ENCODE measurements at regions not wholly inside any gene's neighbourhood (a gene's known extent, or its start where the extent isn't known, plus 50 kb on each side); places are given as distances from the start of the nearest gene placed in this dataset.

GRCh38 chr12:58051378-58051777 lies 110.0 kb downstream of the ATP23 start:
- intact Hi-C loops (cut with DNase I, micrococcal nuclease), result no loop called here
- Histone ChIP-seq H3K4me1 (ENCODE audit: low read depth) (no peaks in the 10 kb centered on the region), H3K36me3 (ENCODE audit: low read depth) (no peaks in the 10 kb centered on the region), H3K4me3 (no peak overlapping the region), H3K9me3 (peaks cover 8% of the 10 kb centered on the region)
- no peak for ATAC-seq
- TF ChIP-seq CTCF (IDR thresholded peaks at IDR 0.05), result no peak
- DNase-seq, result no peak

DNA sequence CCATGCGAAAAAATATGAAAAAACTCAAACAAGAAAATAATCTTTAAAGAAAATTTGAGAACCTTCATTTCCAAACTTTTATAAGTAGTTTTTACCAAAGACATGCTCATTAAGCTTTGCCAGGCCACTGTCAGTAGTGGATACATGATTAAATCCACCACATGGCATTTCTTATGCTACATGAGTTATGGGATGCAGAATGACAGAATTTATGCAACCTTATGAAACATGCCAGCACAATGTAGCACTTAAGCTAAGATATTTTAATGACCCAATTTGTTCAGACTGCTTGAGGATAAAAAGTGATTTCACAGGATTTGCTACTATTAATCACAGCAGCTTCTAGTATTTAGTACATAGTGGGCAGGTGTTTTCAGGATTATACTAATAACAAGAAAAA lies 123.3 kb downstream of the ATP23 start:
- DNase-seq (no peak), ATAC-seq (no peak)
- H3K9me3 ChIP-seq, result no peaks in the 10 kb centered on the region
- H3K36me3 ChIP-seq (ENCODE audit: low read depth), result no peaks in the 10 kb centered on the region
- intact Hi-C loops (cut with DNase I, micrococcal nuclease), result no loop called here
- TF ChIP-seq CTCF (IDR thresholded peaks at IDR 0.05), result no peak
- peaks cover 12% of the 10 kb centered on the region for H3K4me1 ChIP-seq (ENCODE audit: low read depth)
- H3K4me3 ChIP-seq, result no peak overlapping the region

DNA sequence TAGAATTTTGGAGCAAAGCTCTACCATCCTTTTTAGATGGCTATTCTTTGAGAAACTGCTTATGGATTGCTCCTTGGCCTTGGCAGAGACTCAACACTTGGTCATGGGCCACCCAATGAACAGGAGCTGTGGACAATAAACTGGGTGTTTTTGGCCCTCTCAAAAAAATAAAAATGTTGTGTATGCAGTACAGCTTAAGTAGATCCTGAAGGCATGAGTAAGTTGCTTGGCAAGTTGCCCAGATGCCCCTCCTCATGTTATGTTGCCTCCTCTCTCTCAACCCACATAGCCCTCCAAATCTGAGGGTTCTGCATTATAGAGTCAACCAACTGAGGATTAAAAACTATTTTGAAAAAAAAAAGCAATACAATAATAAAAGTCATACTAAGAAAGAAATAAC lies 124.9 kb downstream of the ATP23 start:
- H3K4me3 ChIP-seq, result no peak overlapping the region
- peaks cover 16% of the 10 kb centered on the region for H3K4me1 ChIP-seq (ENCODE audit: low read depth)
- DNase-seq (no peak), ATAC-seq (no peak)
- intact Hi-C loops (cut with DNase I, micrococcal nuclease), result no loop called here
- TF ChIP-seq CTCF (IDR thresholded peaks at IDR 0.05), result no peak
- H3K9me3 ChIP-seq, result no peaks in the 10 kb centered on the region
- no peaks in the 10 kb centered on the region for H3K36me3 ChIP-seq (ENCODE audit: low read depth)

DNA sequence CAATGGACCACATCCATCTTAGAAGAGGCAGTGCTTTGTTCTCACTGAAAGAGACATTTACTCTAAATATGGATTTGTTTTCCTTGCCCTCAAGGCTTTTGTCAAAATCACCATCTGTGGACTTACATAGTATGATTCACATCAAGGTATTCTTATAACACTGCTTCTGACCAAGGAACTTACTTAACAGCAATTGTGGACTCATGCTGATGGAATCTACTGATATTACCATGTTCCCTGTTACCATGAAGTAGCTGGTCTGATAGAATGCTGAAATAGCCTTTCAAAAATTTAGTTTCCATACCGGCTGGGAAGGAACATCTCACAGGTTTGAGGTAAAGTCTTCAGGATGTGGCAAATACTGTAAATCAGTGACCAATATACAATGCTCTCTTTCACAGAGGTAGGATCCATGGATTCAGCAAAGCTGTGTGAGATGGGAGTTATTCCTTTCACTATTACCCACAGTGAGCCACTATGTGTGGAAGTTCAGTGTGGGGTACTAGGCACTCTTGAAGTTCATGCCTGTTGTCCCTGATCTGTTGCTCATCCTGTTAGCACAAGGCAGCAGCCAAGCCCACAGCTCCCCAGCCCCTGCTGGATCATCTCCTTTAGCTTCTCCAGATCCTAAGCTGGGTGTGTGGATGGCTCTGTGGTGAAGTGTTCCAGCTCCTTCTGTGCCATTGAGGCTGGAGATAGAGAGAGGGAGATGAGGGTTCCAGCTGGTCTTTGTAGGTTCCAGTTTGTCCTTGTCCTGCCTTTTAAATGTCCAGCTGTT lies 126.4 kb downstream of the ATP23 start:
- TF ChIP-seq CTCF (IDR thresholded peaks at IDR 0.05), result no peak
- no peaks in the 10 kb centered on the region for H3K36me3 ChIP-seq (ENCODE audit: low read depth)
- H3K9me3 ChIP-seq, result no peaks in the 10 kb centered on the region
- DNase-seq (no peak), ATAC-seq (no peak)
- H3K4me1 ChIP-seq (ENCODE audit: low read depth), result peaks cover 16% of the 10 kb centered on the region
- no peak overlapping the region for H3K4me3 ChIP-seq
- intact Hi-C loops (cut with DNase I, micrococcal nuclease), result no loop called here

DNA sequence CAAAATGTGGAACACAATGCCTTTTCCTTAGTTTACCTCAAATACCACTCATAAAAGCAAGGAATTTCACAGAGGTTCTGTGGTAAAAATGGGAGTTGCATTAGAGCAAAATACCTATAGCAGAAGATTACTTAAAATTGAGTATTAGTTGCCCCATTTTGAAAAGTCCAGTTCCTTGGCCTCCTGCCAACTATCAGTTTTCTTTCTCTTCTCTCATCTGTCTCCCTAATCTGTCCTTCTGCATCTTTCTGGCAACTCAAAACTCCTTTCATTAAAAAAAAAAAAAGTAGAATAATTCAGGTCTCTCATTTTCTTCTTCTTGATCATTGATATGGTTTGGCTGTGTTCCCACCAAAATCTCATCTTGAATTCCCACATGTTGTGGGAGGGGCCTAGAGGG lies 127.3 kb downstream of the ATP23 start:
- TF ChIP-seq CTCF (IDR thresholded peaks at IDR 0.05), result no peak
- Histone ChIP-seq H3K4me1 (ENCODE audit: low read depth) (peaks cover 16% of the 10 kb centered on the region), H3K4me3 (no peak overlapping the region), H3K9me3 (no peaks in the 10 kb centered on the region), H3K36me3 (ENCODE audit: low read depth) (no peaks in the 10 kb centered on the region)
- intact Hi-C loops (cut with DNase I, micrococcal nuclease), result no loop called here
- DNase-seq (no peak), ATAC-seq (no peak)
